Neural cell (in vitro differentiated cells): ENCODE measurements at regions not wholly inside any gene's neighbourhood (a gene's known extent, or its start where the extent isn't known, plus 50 kb on each side); places are given as distances from the start of the nearest gene placed in this dataset.

Source experiments
- H2AFZ ChIP-seq: fragments of 200-600, 300-800 bp; sonication (generic), shearing (Covaris generic); 2 replicates; pipeline ENCODE4 v1.6.0; 2014; ENCODE audit warnings: low read depth, mild to moderate bottlenecking, antibody characterized with exemption, low read length, moderate library complexity
- H3F3A ChIP-seq: fragments of 200-600 bp; shearing (Covaris generic); 2 replicates; pipeline ENCODE4 v1.6.1; 2016; ENCODE audit warnings: mild to moderate bottlenecking, moderate library complexity, mixed read lengths, antibody characterized with exemption, low read length; ENCODE audit not compliant: insufficient read depth, poor library complexity, severe bottlenecking
- H3K27ac ChIP-seq: fragments of 200-600, 300-800 bp; sonication (generic), shearing (Covaris generic); 2 replicates; pipeline ENCODE4 v1.5.1; 2014; ENCODE audit warnings: mild to moderate bottlenecking, low read length, moderate library complexity
- H3K27me3 ChIP-seq: fragments of 300-800, 200-600 bp; sonication (generic), shearing (Covaris generic); 2 replicates; pipeline ENCODE4 v1.6.0; 2014; ENCODE audit warnings: mild to moderate bottlenecking, low read depth, low read length, moderate library complexity; ENCODE audit not compliant: insufficient read depth
- H3K36me3 ChIP-seq: fragments of 300-800, 200-600 bp; sonication (generic), shearing (Covaris generic); 2 replicates; pipeline ENCODE4 v1.5.1; 2014; ENCODE audit warnings: mild to moderate bottlenecking, antibody characterized with exemption, low read length, moderate library complexity; ENCODE audit not compliant: insufficient read depth
- H3K4me2 ChIP-seq: fragments of 300-800, 200-600 bp; sonication (generic), shearing (Covaris generic); 2 replicates; pipeline ENCODE4 v1.6.0; 2014; ENCODE audit warnings: mild to moderate bottlenecking, low read length
- H3K4me3 ChIP-seq: fragments of 300-800, 200-600 bp; sonication (generic), shearing (Covaris generic); 2 replicates; pipeline ENCODE4 v1.5.1; 2014; ENCODE audit warnings: mild to moderate bottlenecking, low read length, moderate library complexity
- H3K79me2 ChIP-seq: fragments of 200-600 bp; shearing (Covaris generic); replicated peaks from 2 replicates; pipeline ENCODE4 v1.6.0; 2014; ENCODE audit warnings: mild to moderate bottlenecking, low read length, moderate library complexity; ENCODE audit not compliant: insufficient read depth
- H3K9ac ChIP-seq: fragments of 300-800, 200-600 bp; sonication (generic), shearing (Covaris generic); 2 replicates; pipeline ENCODE4 v1.6.1; 2016; ENCODE audit warnings: mild to moderate bottlenecking, low read length, mixed read lengths
- H3K9me2 ChIP-seq: fragments of 200-600 bp; shearing (Covaris generic); 2 replicates; pipeline ENCODE4 v1.6.1; 2016; ENCODE audit warnings: mild to moderate bottlenecking, low read length, mixed read lengths; ENCODE audit not compliant: insufficient read depth
- H3K9me3 ChIP-seq: fragments of 200-600, 300-800 bp; sonication (generic), shearing (Covaris generic); 2 replicates; pipeline ENCODE4 v1.6.1; 2016; ENCODE audit warnings: mild to moderate bottlenecking, mixed run types, low read length, moderate library complexity, mixed read lengths
- H4K20me1 ChIP-seq: fragments of 200-600 bp; shearing (Covaris generic); 2 replicates; pipeline ENCODE4 v1.6.1; 2016; ENCODE audit warnings: mild to moderate bottlenecking, mixed run types; ENCODE audit not compliant: insufficient read depth
- EP300 ChIP-seq: fragments of 450-650 bp; conservative IDR thresholded peaks from 2 replicates; pipeline ENCODE4 v1.6.1; 2014; ENCODE audit warnings: antibody characterized with exemption, mild to moderate bottlenecking, moderate library complexity; ENCODE audit not compliant: poor library complexity, severe bottlenecking
- EZH2 ChIP-seq: fragments of 200-600, 300-800 bp; shearing (Covaris generic), sonication (generic); IDR thresholded peaks from 2 replicates; pipeline ENCODE4 v1.6.1; 2014; ENCODE audit warnings: antibody characterized with exemption, low read length, borderline replicate concordance, mild to moderate bottlenecking; ENCODE audit not compliant: insufficient read depth, poor library complexity, severe bottlenecking
- MXI1 ChIP-seq: fragments of 450-650 bp; conservative IDR thresholded peaks from 2 replicates; pipeline ENCODE4 v1.6.1; 2014; ENCODE audit warnings: antibody characterized with exemption, mild to moderate bottlenecking; ENCODE audit not compliant: poor library complexity, severe bottlenecking
- POLR2AphosphoS5 ChIP-seq: IDR thresholded peaks from 2 replicates; pipeline ENCODE4 v1.6.1; 2012
- RAD21 ChIP-seq: fragments of 450-650 bp; conservative IDR thresholded peaks from 2 replicates; pipeline ENCODE4 v1.6.1; 2014; ENCODE audit warnings: antibody characterized with exemption, mild to moderate bottlenecking, moderate library complexity
- SMC3 ChIP-seq: fragments of 450-650 bp; conservative IDR thresholded peaks from 2 replicates; pipeline ENCODE4 v1.6.1; 2014; ENCODE audit warnings: antibody characterized with exemption, mild to moderate bottlenecking, moderate library complexity; ENCODE audit not compliant: poor library complexity
- TAF1 ChIP-seq: IDR thresholded peaks from 2 replicates; pipeline ENCODE4 v1.6.1; 2012; ENCODE audit warnings: low read depth
- TF ChIP-seq, protein P1 (sequence below): fragments of 450-650 bp; IDR thresholded peaks from 2 replicates; pipeline ENCODE4 v1.5.1; 2014; ENCODE audit warnings: antibody characterized with exemption, mild to moderate bottlenecking, moderate library complexity; ENCODE audit not compliant: poor library complexity, severe bottlenecking
- TF ChIP-seq, protein P2 (sequence below): IDR thresholded peaks from 2 replicates; pipeline ENCODE4 v1.6.1; 2012; ENCODE audit warnings: borderline replicate concordance

DNA sequence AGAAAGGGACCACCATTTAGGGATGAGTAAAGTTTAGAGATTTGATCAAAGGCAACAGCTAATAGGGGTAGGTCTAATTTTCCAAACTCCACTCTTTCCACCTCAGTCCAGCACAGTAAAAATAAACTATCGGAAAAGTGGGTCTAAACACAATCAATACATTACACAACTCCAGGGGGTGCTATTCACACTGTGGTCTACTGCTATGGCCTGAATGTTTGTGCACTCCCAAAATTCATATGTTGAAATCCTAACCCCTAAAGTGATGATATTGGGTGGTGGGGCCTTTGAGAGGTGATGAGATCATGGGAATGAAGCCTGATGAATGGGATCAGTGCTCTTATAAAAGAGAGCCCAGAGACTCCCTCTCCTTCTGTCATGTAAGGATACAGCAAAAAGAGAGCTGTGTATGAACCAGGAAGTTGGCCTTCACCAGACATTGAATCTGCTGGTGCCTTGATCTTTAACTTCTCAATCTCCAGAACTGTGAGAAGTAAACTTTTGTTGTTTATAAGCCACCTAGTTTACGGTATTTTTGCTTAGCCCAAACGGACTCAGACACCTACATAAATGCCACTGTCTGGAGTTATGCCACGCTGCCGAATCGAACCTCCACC is 193.9 kb downstream of the OMA1 start:
- H4K20me1 ChIP-seq: no peaks in the 10 kb centered on the region
- no peaks in the 10 kb centered on the region for H3K27me3 ChIP-seq
- H3K4me3 ChIP-seq: no peak overlapping the region
- H3K79me2 ChIP-seq: no peaks in the 10 kb centered on the region
- H3F3A ChIP-seq: no peaks in the 10 kb centered on the region
- H3K9me2 ChIP-seq: no peaks in the 10 kb centered on the region
- no peak overlapping the region for H3K27ac ChIP-seq
- H2AFZ ChIP-seq: no peak overlapping the region
- no peaks in the 10 kb centered on the region for H3K9me3 ChIP-seq
- H3K4me2 ChIP-seq: no peak overlapping the region
- no peaks in the 10 kb centered on the region for H3K36me3 ChIP-seq
- TF ChIP-seq, protein P1, sequence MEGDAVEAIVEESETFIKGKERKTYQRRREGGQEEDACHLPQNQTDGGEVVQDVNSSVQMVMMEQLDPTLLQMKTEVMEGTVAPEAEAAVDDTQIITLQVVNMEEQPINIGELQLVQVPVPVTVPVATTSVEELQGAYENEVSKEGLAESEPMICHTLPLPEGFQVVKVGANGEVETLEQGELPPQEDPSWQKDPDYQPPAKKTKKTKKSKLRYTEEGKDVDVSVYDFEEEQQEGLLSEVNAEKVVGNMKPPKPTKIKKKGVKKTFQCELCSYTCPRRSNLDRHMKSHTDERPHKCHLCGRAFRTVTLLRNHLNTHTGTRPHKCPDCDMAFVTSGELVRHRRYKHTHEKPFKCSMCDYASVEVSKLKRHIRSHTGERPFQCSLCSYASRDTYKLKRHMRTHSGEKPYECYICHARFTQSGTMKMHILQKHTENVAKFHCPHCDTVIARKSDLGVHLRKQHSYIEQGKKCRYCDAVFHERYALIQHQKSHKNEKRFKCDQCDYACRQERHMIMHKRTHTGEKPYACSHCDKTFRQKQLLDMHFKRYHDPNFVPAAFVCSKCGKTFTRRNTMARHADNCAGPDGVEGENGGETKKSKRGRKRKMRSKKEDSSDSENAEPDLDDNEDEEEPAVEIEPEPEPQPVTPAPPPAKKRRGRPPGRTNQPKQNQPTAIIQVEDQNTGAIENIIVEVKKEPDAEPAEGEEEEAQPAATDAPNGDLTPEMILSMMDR: no peak
- no peak for TF ChIP-seq TAF1
- no peak for TF ChIP-seq EZH2
- TF ChIP-seq MXI1: no peak
- no peak for TF ChIP-seq EP300
- no peak for TF ChIP-seq RAD21
- no peak for TF ChIP-seq POLR2AphosphoS5
- no peak overlapping the region for H3K9ac ChIP-seq

DNA sequence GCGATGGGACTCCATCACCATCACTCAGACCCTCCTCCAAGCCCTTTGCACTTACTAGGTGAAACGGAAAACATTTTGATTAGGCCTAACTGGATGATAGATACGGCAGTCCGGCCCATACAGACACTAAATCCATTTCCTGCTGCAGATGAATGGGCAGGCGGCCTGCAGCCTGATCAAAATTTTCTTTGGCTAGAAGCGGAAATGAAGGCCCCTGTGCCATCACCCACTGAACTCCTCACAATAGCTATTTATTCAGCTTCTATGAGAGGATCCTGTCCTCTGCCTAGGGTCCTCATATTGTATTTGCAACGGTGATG is 200.5 kb downstream of the OMA1 start:
- Histone ChIP-seq H3K4me2 (no peak overlapping the region), H3K36me3 (no peaks in the 10 kb centered on the region), H3K27ac (no peak overlapping the region), H2AFZ (no peak overlapping the region), H3K4me3 (no peak overlapping the region), H3K9ac (no peak overlapping the region), H3F3A (no peaks in the 10 kb centered on the region), H3K9me3 (no peaks in the 10 kb centered on the region), H3K79me2 (no peaks in the 10 kb centered on the region), H4K20me1 (no peaks in the 10 kb centered on the region), H3K27me3 (no peaks in the 10 kb centered on the region), H3K9me2 (no peaks in the 10 kb centered on the region)
- TF ChIP-seq EZH2: no peak
- TF ChIP-seq SMC3: no peak
- no peak for TF ChIP-seq EP300

DNA sequence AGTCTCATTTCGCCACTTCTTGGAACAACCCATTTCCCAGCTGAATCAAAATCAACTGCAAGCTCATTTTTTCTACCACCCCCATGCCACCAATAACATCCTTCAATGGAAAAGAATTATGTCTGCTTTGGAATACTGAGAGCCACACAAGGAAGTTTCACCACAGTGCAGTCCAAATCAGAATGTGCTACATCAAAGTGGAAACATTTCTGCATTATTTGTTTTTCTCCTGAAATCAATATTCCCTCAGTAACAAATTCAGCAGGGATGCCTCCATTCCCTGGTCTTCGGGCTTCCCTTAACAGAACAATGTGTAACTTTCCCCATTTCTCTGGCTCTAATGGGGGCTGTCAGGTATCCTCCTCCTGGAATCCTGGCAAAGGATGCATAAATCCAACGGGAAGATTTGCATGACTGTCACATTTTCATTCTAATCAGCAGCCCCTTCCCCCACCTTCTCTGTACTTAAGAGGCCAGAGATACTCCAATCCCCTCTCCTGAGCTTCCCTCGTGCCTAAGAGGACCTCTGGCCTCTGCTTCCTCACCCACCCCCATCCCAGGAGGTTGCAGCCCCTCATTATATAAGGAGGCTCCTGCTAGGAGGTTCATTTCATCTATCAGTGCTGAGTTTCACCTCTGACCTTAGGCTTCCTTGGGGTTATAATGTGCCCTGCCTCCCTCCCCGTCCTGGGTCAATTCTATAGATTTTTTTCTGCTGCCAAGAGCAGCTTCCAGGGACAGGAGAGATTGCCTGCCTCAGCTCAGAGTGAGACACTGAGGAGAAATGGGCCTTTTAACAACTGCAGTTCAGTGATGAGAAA is 201.1 kb downstream of the OMA1 start:
- Histone ChIP-seq H3K9me3 (no peaks in the 10 kb centered on the region), H3K79me2 (no peaks in the 10 kb centered on the region), H3K27ac (no peak overlapping the region), H3K36me3 (no peaks in the 10 kb centered on the region), H3K9me2 (no peaks in the 10 kb centered on the region), H3K4me2 (no peak overlapping the region), H3K9ac (no peak overlapping the region), H3K4me3 (no peak overlapping the region), H3K27me3 (no peaks in the 10 kb centered on the region), H4K20me1 (no peaks in the 10 kb centered on the region), H3F3A (no peaks in the 10 kb centered on the region), H2AFZ (no peak overlapping the region)
- TF ChIP-seq EP300: no peak
- TF ChIP-seq TAF1: no peak
- TF ChIP-seq, protein P2, sequence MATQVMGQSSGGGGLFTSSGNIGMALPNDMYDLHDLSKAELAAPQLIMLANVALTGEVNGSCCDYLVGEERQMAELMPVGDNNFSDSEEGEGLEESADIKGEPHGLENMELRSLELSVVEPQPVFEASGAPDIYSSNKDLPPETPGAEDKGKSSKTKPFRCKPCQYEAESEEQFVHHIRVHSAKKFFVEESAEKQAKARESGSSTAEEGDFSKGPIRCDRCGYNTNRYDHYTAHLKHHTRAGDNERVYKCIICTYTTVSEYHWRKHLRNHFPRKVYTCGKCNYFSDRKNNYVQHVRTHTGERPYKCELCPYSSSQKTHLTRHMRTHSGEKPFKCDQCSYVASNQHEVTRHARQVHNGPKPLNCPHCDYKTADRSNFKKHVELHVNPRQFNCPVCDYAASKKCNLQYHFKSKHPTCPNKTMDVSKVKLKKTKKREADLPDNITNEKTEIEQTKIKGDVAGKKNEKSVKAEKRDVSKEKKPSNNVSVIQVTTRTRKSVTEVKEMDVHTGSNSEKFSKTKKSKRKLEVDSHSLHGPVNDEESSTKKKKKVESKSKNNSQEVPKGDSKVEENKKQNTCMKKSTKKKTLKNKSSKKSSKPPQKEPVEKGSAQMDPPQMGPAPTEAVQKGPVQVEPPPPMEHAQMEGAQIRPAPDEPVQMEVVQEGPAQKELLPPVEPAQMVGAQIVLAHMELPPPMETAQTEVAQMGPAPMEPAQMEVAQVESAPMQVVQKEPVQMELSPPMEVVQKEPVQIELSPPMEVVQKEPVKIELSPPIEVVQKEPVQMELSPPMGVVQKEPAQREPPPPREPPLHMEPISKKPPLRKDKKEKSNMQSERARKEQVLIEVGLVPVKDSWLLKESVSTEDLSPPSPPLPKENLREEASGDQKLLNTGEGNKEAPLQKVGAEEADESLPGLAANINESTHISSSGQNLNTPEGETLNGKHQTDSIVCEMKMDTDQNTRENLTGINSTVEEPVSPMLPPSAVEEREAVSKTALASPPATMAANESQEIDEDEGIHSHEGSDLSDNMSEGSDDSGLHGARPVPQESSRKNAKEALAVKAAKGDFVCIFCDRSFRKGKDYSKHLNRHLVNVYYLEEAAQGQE: no peak
- TF ChIP-seq, protein P1: no peak
- no peak for TF ChIP-seq EZH2
- no peak for TF ChIP-seq SMC3
- TF ChIP-seq POLR2AphosphoS5: no peak
- TF ChIP-seq RAD21: no peak
- TF ChIP-seq MXI1: no peak
